ENCODE measurements at regions not wholly inside any gene's neighbourhood (a gene's known extent, or its start where the extent isn't known, plus 50 kb on each side); places are given as distances from the start of the nearest gene placed in this dataset.
"Not testable (repeated sequence)": the region's sequence is repeated elsewhere in the genome, so short reads cannot be mapped to it uniquely, and the experiment has no call there.

- Histone ChIP-seq H3K27me3 (no peaks in the 10 kb centered on the region), H3K4me1 (no peaks in the 10 kb centered on the region), H3K36me3 (no peaks in the 10 kb centered on the region), H3K27ac (no peak overlapping the region), H3K4me3 (no peak overlapping the region), H3K9me3 (replicated peaks) (no peaks in the 10 kb centered on the region; the same call in 1 of the 2 replicates)
- DNase-seq = no peak
Measured at GRCh38 chr13:91054902-91055301, 292.6 kb upstream of the MIR17HG start.

GRCh38 chr13:91056746-91057145 is 290.7 kb upstream of the MIR17HG start:
- no peak overlapping the region for H3K27ac ChIP-seq
- H3K27me3 ChIP-seq = no peaks in the 10 kb centered on the region
- H3K4me3 ChIP-seq = no peak overlapping the region
- no peak for DNase-seq
- H3K36me3 ChIP-seq = no peaks in the 10 kb centered on the region
- H3K9me3 ChIP-seq (replicated peaks) = no peaks in the 10 kb centered on the region
- no peaks in the 10 kb centered on the region for H3K4me1 ChIP-seq

GRCh38 chr13:91057507-91057906 is 290.0 kb upstream of the MIR17HG start:
- not testable (repeated sequence) for H3K36me3 ChIP-seq; H3K9me3 ChIP-seq (replicated peaks); H3K4me3 ChIP-seq; H3K4me1 ChIP-seq; H3K27ac ChIP-seq; DNase-seq; H3K27me3 ChIP-seq

GRCh38 chr13:91058066-91058465 is 289.4 kb upstream of the MIR17HG start:
- H3K4me3 ChIP-seq = no peak overlapping the region
- peak; percentile 24 to 51 for DNase-seq

GRCh38 chr13:91058919-91059318 is 288.6 kb upstream of the MIR17HG start:
- H3K27ac ChIP-seq = no peak overlapping the region
- H3K9me3 ChIP-seq (replicated peaks) = no peaks in the 10 kb centered on the region
- no peaks in the 10 kb centered on the region for H3K27me3 ChIP-seq
- H3K4me3 ChIP-seq = no peak overlapping the region
- H3K4me1 ChIP-seq = no peaks in the 10 kb centered on the region
- DNase-seq = no peak
- no peaks in the 10 kb centered on the region for H3K36me3 ChIP-seq

More at GRCh38 chr13:91058066-91058465, 289.4 kb upstream of the MIR17HG start:
- Histone ChIP-seq H3K27ac (no peak overlapping the region), H3K36me3 (no peaks in the 10 kb centered on the region), H3K27me3 (no peaks in the 10 kb centered on the region), H3K4me1 (no peaks in the 10 kb centered on the region), H3K9me3 (replicated peaks) (no peaks in the 10 kb centered on the region)

GRCh38 chr13:91066745-91067144 is 280.7 kb upstream of the MIR17HG start:
- H3K4me1 ChIP-seq = peaks cover 11% of the 10 kb centered on the region
- no peak overlapping the region for H3K27ac ChIP-seq
- H3K36me3 ChIP-seq = no peaks in the 10 kb centered on the region
- no peak overlapping the region for H3K4me3 ChIP-seq
- no peaks in the 10 kb centered on the region for H3K27me3 ChIP-seq
- DNase-seq = no peak
- no peaks in the 10 kb centered on the region for H3K9me3 ChIP-seq (replicated peaks)

- no peak for DNase-seq
- Histone ChIP-seq H3K27ac (no peak overlapping the region), H3K9me3 (replicated peaks) (no peaks in the 10 kb centered on the region), H3K36me3 (no peaks in the 10 kb centered on the region), H3K4me3 (no peak overlapping the region), H3K27me3 (no peaks in the 10 kb centered on the region), H3K4me1 (peaks cover 11% of the 10 kb centered on the region)
Measured at GRCh38 chr13:91072486-91072885, 275.0 kb upstream of the MIR17HG start.

- no peak overlapping the region for H3K4me3 ChIP-seq
- H3K36me3 ChIP-seq = no peaks in the 10 kb centered on the region
- H3K27ac ChIP-seq = no peak overlapping the region
- no peaks in the 10 kb centered on the region for H3K9me3 ChIP-seq (replicated peaks)
- H3K27me3 ChIP-seq = no peaks in the 10 kb centered on the region
- no peak for DNase-seq
- no peaks in the 10 kb centered on the region for H3K4me1 ChIP-seq
Measured at GRCh38 chr13:91074091-91074490, 273.4 kb upstream of the MIR17HG start.

- Histone ChIP-seq H3K36me3 (no peaks in the 10 kb centered on the region), H3K4me3 (no peak overlapping the region), H3K27ac (no peak overlapping the region), H3K4me1 (no peaks in the 10 kb centered on the region), H3K9me3 (replicated peaks) (no peaks in the 10 kb centered on the region), H3K27me3 (no peaks in the 10 kb centered on the region)
- no peak for DNase-seq
Measured at GRCh38 chr13:91076830-91077229, 270.7 kb upstream of the MIR17HG start.

GRCh38 chr13:91078093-91078679 is 269.3 kb upstream of the MIR17HG start:
- Histone ChIP-seq H3K36me3 (no peaks in the 10 kb centered on the region), H3K4me1 (no peaks in the 10 kb centered on the region), H3K27ac (no peak overlapping the region), H3K9me3 (replicated peaks) (no peaks in the 10 kb centered on the region), H3K4me3 (no peak overlapping the region), H3K27me3 (no peaks in the 10 kb centered on the region)
- peak in 1 of 2 experiments; percentile 44 for DNase-seq

GRCh38 chr13:91079176-91079575 is 268.3 kb upstream of the MIR17HG start:
- H3K4me3 ChIP-seq = no peak overlapping the region
- no peaks in the 10 kb centered on the region for H3K9me3 ChIP-seq (replicated peaks)
- no peaks in the 10 kb centered on the region for H3K27me3 ChIP-seq
- no peaks in the 10 kb centered on the region for H3K4me1 ChIP-seq
- H3K36me3 ChIP-seq = no peaks in the 10 kb centered on the region
- no peak for DNase-seq
- no peak overlapping the region for H3K27ac ChIP-seq

- Histone ChIP-seq H3K4me3 (no peak overlapping the region), H3K9me3 (replicated peaks) (no peaks in the 10 kb centered on the region), H3K27ac (no peak overlapping the region), H3K4me1 (no peaks in the 10 kb centered on the region), H3K36me3 (no peaks in the 10 kb centered on the region), H3K27me3 (no peaks in the 10 kb centered on the region)
- no peak for DNase-seq
Measured at GRCh38 chr13:91085127-91085526, 262.4 kb upstream of the MIR17HG start.

GRCh38 chr13:91086936-91087716 is 260.4 kb upstream of the MIR17HG start:
- H3K27me3 ChIP-seq = no peaks in the 10 kb centered on the region
- H3K27ac ChIP-seq = no peak overlapping the region
- H3K4me3 ChIP-seq = no peak overlapping the region
- DNase-seq = no peak
- H3K4me1 ChIP-seq = no peaks in the 10 kb centered on the region
- H3K9me3 ChIP-seq (replicated peaks) = no peaks in the 10 kb centered on the region
- no peaks in the 10 kb centered on the region for H3K36me3 ChIP-seq

- no peak overlapping the region for H3K27ac ChIP-seq
- H3K9me3 ChIP-seq (replicated peaks) = no peaks in the 10 kb centered on the region
- H3K4me1 ChIP-seq = no peaks in the 10 kb centered on the region
- no peak overlapping the region for H3K4me3 ChIP-seq
- H3K36me3 ChIP-seq = no peaks in the 10 kb centered on the region
- no peaks in the 10 kb centered on the region for H3K27me3 ChIP-seq
- DNase-seq = no peak
Measured at GRCh38 chr13:91097269-91097668, 250.2 kb upstream of the MIR17HG start.

GRCh38 chr13:91099877-91100276 is 247.6 kb upstream of the MIR17HG start:
- no peaks in the 10 kb centered on the region for H3K27me3 ChIP-seq
- no peaks in the 10 kb centered on the region for H3K36me3 ChIP-seq
- H3K4me3 ChIP-seq = no peak overlapping the region
- no peaks in the 10 kb centered on the region for H3K9me3 ChIP-seq (replicated peaks)
- DNase-seq = no peak
- H3K4me1 ChIP-seq = peaks cover 6% of the 10 kb centered on the region; the same call in 1 of the 2 replicates
- no peak overlapping the region for H3K27ac ChIP-seq

GRCh38 chr13:91100944-91101343 is 246.5 kb upstream of the MIR17HG start:
- DNase-seq = no peak
- H3K27me3 ChIP-seq = no peaks in the 10 kb centered on the region
- H3K27ac ChIP-seq = no peak overlapping the region
- H3K4me3 ChIP-seq = no peak overlapping the region
- H3K4me1 ChIP-seq = peaks cover 8% of the 10 kb centered on the region; the same call in 1 of the 2 replicates
- H3K36me3 ChIP-seq = no peaks in the 10 kb centered on the region
- H3K9me3 ChIP-seq (replicated peaks) = no peaks in the 10 kb centered on the region
